ENCODE measurements at regions not wholly inside any gene's neighbourhood (a gene's known extent, or its start where the extent isn't known, plus 50 kb on each side); places are given as distances from the start of the nearest gene placed in this dataset.

DNA sequence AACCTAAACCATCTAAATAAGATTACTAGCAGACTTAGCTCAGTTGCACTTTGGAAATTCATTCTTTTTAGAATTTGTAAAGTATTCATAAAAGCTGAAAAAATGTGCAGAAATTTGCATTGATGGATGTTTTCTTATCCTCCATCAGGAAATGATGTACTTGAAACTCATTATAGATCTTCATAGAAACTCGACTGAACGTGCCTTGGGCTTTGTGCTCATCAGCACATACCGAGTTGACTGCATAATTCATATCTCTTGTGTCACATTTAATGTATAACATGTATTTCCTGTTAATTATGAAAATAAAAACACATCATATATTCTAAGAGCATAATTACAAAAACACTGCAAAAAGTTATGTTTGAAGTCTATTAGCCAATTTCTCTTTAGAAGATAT, 290.9 kb upstream of the NR5A2 start:
- DNase-seq (ENCODE audit: low spot score), result no peak

DNA sequence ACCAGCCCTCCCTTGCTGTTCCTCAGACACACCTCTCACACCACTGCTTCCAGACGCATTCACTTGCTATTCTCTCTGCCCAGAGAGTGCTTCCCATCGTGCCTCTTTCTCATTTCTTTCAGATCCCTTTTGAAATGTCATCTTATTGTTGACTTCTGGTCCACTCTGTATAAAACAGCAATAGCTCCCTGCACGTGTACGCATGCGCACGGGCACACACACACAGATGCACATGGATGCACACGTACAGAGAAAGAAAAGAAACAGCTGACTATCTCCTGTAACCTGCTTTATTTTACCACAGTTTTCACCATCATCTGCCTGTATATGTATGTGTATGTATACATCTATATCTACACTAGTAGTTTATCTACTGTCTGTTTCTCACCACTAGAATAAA, 285.9 kb upstream of the NR5A2 start:
- DNase-seq (ENCODE audit: low spot score), result no peak

DNA sequence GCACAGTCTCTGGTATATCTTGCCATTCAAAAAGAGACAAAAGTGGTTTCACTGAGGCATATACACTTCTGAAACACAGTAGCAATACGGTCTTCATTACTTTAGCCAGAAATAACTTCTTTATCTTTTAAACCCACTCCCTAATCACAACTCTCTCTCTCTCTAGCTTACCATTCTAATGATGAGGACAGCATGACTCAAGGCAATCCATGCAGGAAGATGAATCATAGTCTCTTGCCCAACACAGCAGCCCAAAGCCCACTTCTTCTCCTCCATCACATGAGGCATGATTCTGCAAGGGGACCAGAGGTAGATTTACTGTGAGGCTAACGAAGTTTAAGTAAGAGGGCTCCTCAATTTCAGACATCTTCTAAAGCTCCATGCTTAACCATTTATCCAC, 285.0 kb upstream of the NR5A2 start:
- DNase-seq (ENCODE audit: low spot score), result no peak

DNA sequence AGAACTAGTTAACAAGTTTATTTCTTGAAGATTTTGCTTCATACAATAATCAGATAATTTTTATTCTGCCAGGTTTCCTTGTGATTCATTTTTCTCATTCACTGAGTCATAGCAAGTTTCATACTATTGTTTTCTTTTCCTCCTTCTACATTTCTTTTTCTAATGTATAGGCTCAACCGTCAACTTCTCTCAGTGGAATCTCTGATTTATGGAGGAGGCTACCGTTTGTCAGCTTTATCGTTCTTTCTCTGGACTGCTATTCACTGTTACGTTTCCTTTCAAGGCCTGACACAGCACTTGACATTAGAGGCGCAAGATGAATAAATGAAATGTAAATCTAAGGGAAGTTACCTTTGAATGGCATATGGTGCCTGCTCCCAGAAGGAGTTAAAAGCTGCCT, 284.3 kb upstream of the NR5A2 start:
- DNase-seq (ENCODE audit: low spot score), result no peak

- no peak for DNase-seq (ENCODE audit: low spot score)
These were observed 280.7 kb upstream of the NR5A2 start for GRCh38 chr1:199746666-199747384.

DNA sequence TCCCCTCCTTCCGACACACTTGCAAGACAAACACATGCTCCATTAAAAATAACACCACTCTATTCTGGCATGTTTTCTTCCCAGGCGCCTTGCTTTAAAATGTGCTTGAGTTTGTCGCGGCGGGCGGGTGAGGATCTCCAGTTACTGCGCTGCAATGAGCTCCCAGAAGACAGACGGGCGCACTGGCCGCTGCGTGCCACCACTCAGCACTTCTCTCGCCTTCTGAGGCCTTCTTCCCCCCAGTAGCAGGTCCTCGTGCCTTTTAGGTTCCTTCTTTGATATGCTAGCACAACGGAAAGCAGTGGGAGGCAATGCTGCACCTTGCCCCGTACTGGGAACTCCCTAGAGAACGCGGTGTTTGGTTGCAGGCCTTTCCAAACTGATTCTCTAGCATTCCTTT, 279.5 kb upstream of the NR5A2 start:
- DNase-seq (ENCODE audit: low spot score), result no peak

DNA sequence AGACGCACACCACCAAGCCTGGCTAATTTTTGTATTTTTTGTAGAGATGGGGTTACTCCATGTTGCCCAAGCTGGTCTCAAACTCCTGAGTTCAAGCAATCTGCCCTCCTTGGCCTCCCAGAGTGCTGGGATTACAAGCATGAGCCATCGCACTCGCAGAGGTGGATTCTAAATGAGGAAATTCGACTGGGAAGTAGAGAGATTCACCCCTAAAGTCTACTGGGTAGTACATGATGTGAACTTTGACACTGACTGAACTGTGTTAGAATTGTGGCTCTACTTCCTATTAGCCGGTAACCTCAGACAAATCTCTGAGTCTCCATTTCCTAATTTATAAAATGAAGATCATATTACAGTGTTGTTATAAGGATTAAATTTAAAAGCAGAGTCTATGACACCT, 276.0 kb upstream of the NR5A2 start:
- no peak for DNase-seq (ENCODE audit: low spot score)

GRCh38 chr1:199751962-199752687, 275.4 kb upstream of the NR5A2 start:
- no peak for DNase-seq (ENCODE audit: low spot score)

DNA sequence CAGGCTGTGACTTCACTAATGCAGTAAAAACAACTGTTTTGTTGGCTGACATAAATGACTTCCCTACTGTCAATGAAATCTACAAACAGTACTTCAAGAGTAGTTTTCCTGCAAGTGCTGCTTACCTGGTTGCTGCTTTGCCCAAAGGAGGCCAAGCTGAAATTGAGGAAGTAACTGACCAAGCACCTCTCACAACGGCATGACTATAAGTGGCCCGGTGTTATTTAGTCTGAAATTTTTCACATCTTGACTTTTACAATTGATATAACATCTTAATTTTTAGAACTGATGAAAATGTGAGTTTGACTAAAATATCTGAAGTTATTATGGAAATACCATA, 274.9 kb upstream of the NR5A2 start:
- no peak for DNase-seq (ENCODE audit: low spot score)

GRCh38 chr1:199753513-199753912, 274.0 kb upstream of the NR5A2 start:
- no peak for DNase-seq (ENCODE audit: low spot score)

- DNase-seq (ENCODE audit: low spot score), result no peak
These were observed 271.4 kb upstream of the NR5A2 start for GRCh38 chr1:199756066-199756465.

DNA sequence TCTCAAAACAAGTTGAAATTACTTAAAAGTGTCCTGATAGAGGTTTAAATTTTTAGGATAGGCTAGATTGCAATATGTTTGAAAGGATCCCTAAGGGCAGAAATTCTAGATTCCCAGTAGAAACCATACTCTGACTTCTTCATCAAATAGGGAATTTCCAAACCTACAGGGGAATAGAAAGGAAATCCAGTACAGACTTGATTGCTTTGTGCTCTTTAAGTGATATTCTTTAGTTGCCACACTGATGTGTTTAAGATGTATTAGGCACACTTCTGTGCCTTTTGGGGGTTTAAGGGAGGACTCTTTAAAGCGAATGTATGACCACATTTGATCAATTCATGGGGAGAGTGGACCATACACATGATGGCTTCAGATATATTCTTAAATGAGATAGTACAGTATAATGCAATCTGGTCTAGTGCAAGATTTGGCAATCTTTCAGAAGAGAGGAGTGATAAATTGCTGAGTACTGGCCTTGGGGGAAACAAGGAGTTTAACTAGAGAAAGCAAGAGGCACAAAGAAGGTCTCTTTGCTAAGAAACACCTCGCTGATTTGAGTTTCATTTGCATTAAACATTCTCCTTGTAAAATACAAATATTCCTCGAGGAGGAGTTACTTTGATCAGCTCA, 268.8 kb upstream of the NR5A2 start:
- DNase-seq (ENCODE audit: low spot score), result no peak

DNA sequence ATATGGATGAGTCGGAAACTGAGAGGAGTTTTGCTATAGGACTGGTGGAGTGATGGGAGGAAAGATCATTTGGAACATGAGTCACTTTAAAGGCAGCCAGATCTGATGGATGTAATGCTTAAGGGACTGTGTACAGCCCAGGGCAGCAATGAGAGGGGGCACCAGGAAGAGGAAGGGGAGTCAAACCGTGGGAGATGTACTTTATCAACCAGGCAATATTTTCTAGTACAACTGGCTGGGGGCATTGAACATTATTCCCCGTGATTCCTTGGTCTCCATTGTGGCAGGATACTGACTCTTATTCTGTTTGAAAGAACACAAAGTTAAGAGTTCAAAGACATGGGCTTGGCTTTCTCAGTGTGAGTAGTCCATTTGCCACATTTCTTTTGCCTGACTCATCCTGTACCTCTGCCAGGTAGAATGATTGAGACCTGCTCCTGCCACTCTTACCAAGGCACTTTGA, 268.2 kb upstream of the NR5A2 start:
- peak; percentile 77 for DNase-seq (ENCODE audit: low spot score)

- no peak for DNase-seq (ENCODE audit: low spot score)
These were observed 264.9 kb upstream of the NR5A2 start for GRCh38 chr1:199762572-199762971.

GRCh38 chr1:199766218-199766792, 261.2 kb upstream of the NR5A2 start:
- no peak for DNase-seq (ENCODE audit: low spot score)

GRCh38 chr1:199767700-199768099, 259.8 kb upstream of the NR5A2 start:
- no peak for DNase-seq (ENCODE audit: low spot score)

- DNase-seq (ENCODE audit: low spot score), result peak; percentile 54
These were observed 252.9 kb upstream of the NR5A2 start for GRCh38 chr1:199774433-199775089.

DNA sequence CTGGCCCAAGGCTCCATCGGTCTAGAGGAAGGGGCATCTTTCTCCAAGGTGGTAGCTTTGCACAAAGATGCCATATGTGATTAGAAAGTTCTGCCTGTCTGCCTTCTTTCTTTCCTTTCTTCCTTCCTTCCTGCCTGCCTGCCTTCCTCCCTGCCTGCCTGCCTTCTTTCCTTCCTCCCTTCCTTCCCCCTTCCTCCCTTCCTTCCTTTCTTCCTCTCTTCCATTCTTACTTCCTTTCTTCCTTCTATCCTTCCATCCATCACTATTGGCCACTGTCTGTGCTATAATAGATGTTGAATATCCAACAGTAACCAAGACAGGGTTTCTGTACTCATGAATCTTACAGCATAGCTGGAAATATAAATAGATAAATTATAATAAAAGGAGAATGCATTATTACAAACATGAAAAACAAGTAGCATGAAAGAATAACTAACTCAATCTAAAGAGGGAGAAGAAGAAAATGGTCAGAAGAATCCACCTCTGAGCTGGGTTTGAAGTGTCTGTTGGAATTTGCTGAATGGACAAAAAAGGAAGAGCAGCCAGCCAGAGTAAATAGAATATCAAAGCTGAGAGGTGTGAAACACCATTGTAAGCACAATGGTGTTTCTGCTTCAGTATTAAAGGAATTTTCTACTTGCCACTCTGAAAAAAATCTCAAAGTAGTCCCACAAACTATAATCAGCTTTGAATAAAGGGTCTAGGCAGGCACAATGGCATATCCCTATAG, 250.6 kb upstream of the NR5A2 start:
- DNase-seq (ENCODE audit: low spot score), result no peak

- peak; percentile 77 for DNase-seq (ENCODE audit: low spot score)
These were observed 249.1 kb upstream of the NR5A2 start for GRCh38 chr1:199778324-199778955.

- no peak for DNase-seq (ENCODE audit: low spot score)
These were observed 247.4 kb upstream of the NR5A2 start for GRCh38 chr1:199780091-199780490.

All from HT-29 (cell line).